H9 (cell line): ENCODE measurements at regions not wholly inside any gene's neighbourhood (a gene's known extent, or its start where the extent isn't known, plus 50 kb on each side); places are given as distances from the start of the nearest gene placed in this dataset.

Experiments used
- DNase-seq: peaks from one replicate; pipeline ENCODE4 v3.0.0-alpha.2; 2017
- H2AFZ ChIP-seq: one replicate; pipeline ENCODE4 v1.6.1; 2013; ENCODE audit warnings: mild to moderate bottlenecking, low read length, control low read depth, moderate library complexity
- H2AK5ac ChIP-seq: 2 replicates; pipeline ENCODE4 v1.6.1; 2013; ENCODE audit warnings: low read length, control low read depth, mixed read lengths; ENCODE audit not compliant: insufficient read length
- H2BK120ac ChIP-seq: one replicate; pipeline ENCODE4 v1.6.1; 2013; ENCODE audit warnings: low read depth, mild to moderate bottlenecking, low read length, control low read depth, inconsistent platforms; ENCODE audit not compliant: poor library complexity, severe bottlenecking
- H2BK12ac ChIP-seq: 2 replicates; pipeline ENCODE4 v1.6.1; 2013; ENCODE audit warnings: low read length, control low read depth, mixed read lengths, low read depth; ENCODE audit not compliant: insufficient read length
- H2BK15ac ChIP-seq: 2 replicates; pipeline ENCODE4 v1.6.1; 2013; ENCODE audit warnings: low read depth, low read length, control low read depth
- H2BK20ac ChIP-seq: one replicate; pipeline ENCODE4 v1.6.1; 2013; ENCODE audit warnings: low read depth, mild to moderate bottlenecking, low read length, control low read depth, inconsistent platforms; ENCODE audit not compliant: poor library complexity, severe bottlenecking
- H2BK5ac ChIP-seq: 2 replicates; pipeline ENCODE4 v1.6.1; 2013; ENCODE audit warnings: low read length, control low read depth, mixed read lengths; ENCODE audit not compliant: insufficient read length
- H3K14ac ChIP-seq: 2 replicates; pipeline ENCODE4 v1.6.1; 2013; ENCODE audit warnings: low read length, control low read depth; ENCODE audit not compliant: insufficient read depth
- H3K18ac ChIP-seq: 2 replicates; pipeline ENCODE4 v1.6.1; 2013; ENCODE audit warnings: low read depth, mild to moderate bottlenecking, mixed read lengths, low read length, control low read depth; ENCODE audit not compliant: insufficient read length
- H3K23ac ChIP-seq: 2 replicates; pipeline ENCODE4 v1.6.1; 2013; ENCODE audit warnings: low read length, control low read depth, mixed read lengths, low read depth; ENCODE audit not compliant: insufficient read length
- H3K23me2 ChIP-seq: 2 replicates; pipeline ENCODE4 v1.6.1; 2013; ENCODE audit warnings: low read depth, mild to moderate bottlenecking, mixed read lengths, low read length, control low read depth; ENCODE audit not compliant: insufficient read length, poor library complexity, severe bottlenecking
- H3K27ac ChIP-seq: 2 replicates; pipeline ENCODE4 v1.5.1; 2013; ENCODE audit warnings: low read length, control low read depth, mixed read lengths, low read depth; ENCODE audit not compliant: insufficient read length
- H3K27me3 ChIP-seq: 2 replicates; pipeline ENCODE4 v1.6.1; 2013; ENCODE audit warnings: low read length, control low read depth, inconsistent platforms; ENCODE audit not compliant: insufficient read depth
- H3K4ac ChIP-seq: 2 replicates; pipeline ENCODE4 v1.6.1; 2013; ENCODE audit warnings: low read depth, mild to moderate bottlenecking, control low read depth, inconsistent platforms, low read length, moderate library complexity
- H3K4me1 ChIP-seq: 2 replicates; pipeline ENCODE4 v1.6.1; 2013; ENCODE audit warnings: low read length, control low read depth, inconsistent platforms; ENCODE audit not compliant: insufficient read depth
- H3K4me2 ChIP-seq: 2 replicates; pipeline ENCODE4 v1.6.1; 2013; ENCODE audit warnings: low read length, control low read depth, mixed read lengths; ENCODE audit not compliant: insufficient read length, insufficient read depth
- H3K56ac ChIP-seq: 2 replicates; pipeline ENCODE4 v1.6.1; 2013; ENCODE audit warnings: low read depth, mild to moderate bottlenecking, mixed read lengths, low read length, control low read depth; ENCODE audit not compliant: insufficient read length
- H3K79me1 ChIP-seq: 2 replicates; pipeline ENCODE4 v1.6.1; 2013; ENCODE audit warnings: low read depth, mild to moderate bottlenecking, moderate library complexity, low read length, control low read depth, inconsistent platforms; ENCODE audit not compliant: insufficient read depth, poor library complexity, severe bottlenecking
- H3K79me2 ChIP-seq: 2 replicates; pipeline ENCODE4 v1.6.1; 2013; ENCODE audit warnings: low read length, control low read depth, inconsistent platforms; ENCODE audit not compliant: insufficient read depth
- H3K9ac ChIP-seq: 2 replicates; pipeline ENCODE4 v1.6.1; 2013; ENCODE audit warnings: low read length, control low read depth, mixed read lengths; ENCODE audit not compliant: insufficient read length; ENCODE audit errors: extremely low read depth
- H3K9me3 ChIP-seq: one replicate; pipeline ENCODE4 v1.6.1; 2013; ENCODE audit warnings: low read depth, low read length, inconsistent platforms; ENCODE audit not compliant: control insufficient read depth
- H3T11ph ChIP-seq: one replicate; pipeline ENCODE4 v1.6.1; 2013; ENCODE audit warnings: mild to moderate bottlenecking, low read length, control low read depth, inconsistent platforms
- H4K20me1 ChIP-seq: one replicate; pipeline ENCODE4 v1.6.1; 2013; ENCODE audit not compliant: control insufficient read depth, insufficient read length, insufficient read depth
- H4K5ac ChIP-seq: 2 replicates; pipeline ENCODE4 v1.6.1; 2013; ENCODE audit warnings: low read depth, mild to moderate bottlenecking, mixed read lengths, low read length, control low read depth; ENCODE audit not compliant: insufficient read length
- H4K8ac ChIP-seq: replicated peaks from 2 replicates; pipeline ENCODE4 v1.6.1; 2013; ENCODE audit warnings: low read length, control low read depth, mixed read lengths, low read depth; ENCODE audit not compliant: insufficient read length
- H4K91ac ChIP-seq: 2 replicates; pipeline ENCODE4 v1.6.1; 2013; ENCODE audit warnings: low read depth, mild to moderate bottlenecking, moderate library complexity, mixed read lengths, low read length, control low read depth; ENCODE audit not compliant: insufficient read length
- H3K27ac Mint-ChIP-seq, 3 experiments: 2 replicates in 2 of 3; 3 replicates in 1 of 3; pipeline ENCODE4 v1.8.0; 2020 to 2021; ENCODE audit warnings: mixed read lengths in 3 of 3, mild to moderate bottlenecking in 1 of 3, moderate library complexity in 1 of 3
- H3K27me3 Mint-ChIP-seq: 2 replicates; pipeline ENCODE4 v1.8.0; 2021; ENCODE audit warnings: low read depth, mild to moderate bottlenecking, moderate library complexity, mixed read lengths
- H3K36me3 Mint-ChIP-seq, 3 experiments: 2 replicates in 2 of 3; 3 replicates in 1 of 3; pipeline ENCODE4 v1.8.0; 2020 to 2021; ENCODE audit warnings: low read depth in 3 of 3, mixed read lengths in 3 of 3; ENCODE audit not compliant: insufficient read depth in 1 of 3
- H3K4me1 Mint-ChIP-seq, 2 experiments: 2 replicates each; pipeline ENCODE4 v1.8.0; 2020; ENCODE audit warnings: mixed read lengths in 2 of 2
- H3K4me3 Mint-ChIP-seq, 2 experiments: 2 replicates in 1 of 2; 3 replicates in 1 of 2; pipeline ENCODE4 v1.8.0; 2020 to 2021; ENCODE audit warnings: mild to moderate bottlenecking in 2 of 2, mixed read lengths in 2 of 2, moderate library complexity in 1 of 2
- H3K9me3 Mint-ChIP-seq, 2 experiments: 2 replicates in 1 of 2; 3 replicates in 1 of 2; pipeline ENCODE4 v1.8.0; 2020; ENCODE audit warnings: mild to moderate bottlenecking in 2 of 2, mixed read lengths in 2 of 2, moderate library complexity in 1 of 2
- WGBS: extraction: QIAGEN DNeasy Blood & Tissue Kit; methylation state at CpG from one replicate; pipeline ENCODE4 v1.1.7; 2013; ENCODE audit warnings: missing lambda C conversion rate, low lambda C conversion rate, mixed read lengths; ENCODE audit not compliant: insufficient read length; ENCODE audit errors: extremely low coverage; 5-methylcytosine and 5-hydroxymethylcytosine counted together
- TF ChIP-seq, protein P1 (sequence below): fragments of 200-600 bp; sonication (generic); conservative IDR thresholded peaks from 3 replicates; pipeline ENCODE4 v1.8.0; 2021; ENCODE audit warnings: antibody characterized with exemption, mild to moderate bottlenecking

DNA sequence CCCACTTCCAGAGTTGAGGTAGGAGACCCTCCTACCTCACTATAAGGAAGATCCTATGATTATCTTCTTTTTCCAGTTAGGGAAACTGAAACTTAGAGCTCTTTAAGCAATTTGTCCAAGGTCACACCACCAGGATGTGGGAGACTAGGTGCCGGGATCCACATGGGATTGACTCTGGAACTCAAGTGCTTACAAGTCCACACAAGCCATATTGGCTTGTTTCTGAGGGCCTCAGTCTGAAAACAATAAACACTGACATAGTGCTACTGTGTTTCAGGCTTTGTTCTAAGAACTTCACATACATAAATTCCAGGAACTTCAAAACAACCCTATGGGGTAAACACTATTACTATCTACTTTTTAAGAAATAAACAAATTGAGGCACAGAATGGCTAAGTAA lies 481.3 kb downstream of the ZSWIM6 start:
- Histone ChIP-seq H3K23me2 (no peaks in the 10 kb centered on the region), H3K9ac (no peak overlapping the region), H3K27me3 (no peaks in the 10 kb centered on the region), H3K4ac (no peak overlapping the region), H2BK120ac (no peak overlapping the region), H3K56ac (no peak overlapping the region), H2BK15ac (no peak overlapping the region), H3T11ph (no peak overlapping the region), H2AFZ (no peak overlapping the region), H3K4me1 (no peaks in the 10 kb centered on the region; the same call in 1 of the 2 replicates), H3K14ac (no peak overlapping the region), H4K91ac (no peak overlapping the region), H3K9me3 (no peaks in the 10 kb centered on the region), H3K4me2 (no peak overlapping the region), H3K79me2 (no peaks in the 10 kb centered on the region), H2BK20ac (no peak overlapping the region), H4K20me1 (no peaks in the 10 kb centered on the region), H2BK5ac (no peak overlapping the region), H4K8ac (no peak overlapping the region), H3K79me1 (no peaks in the 10 kb centered on the region), H2AK5ac (no peak overlapping the region), H3K23ac (no peak overlapping the region), H4K5ac (no peak overlapping the region), H3K18ac (no peak overlapping the region), H2BK12ac (no peak overlapping the region), H3K27ac (no peak overlapping the region)
- peaks cover 2% of the 10 kb centered on the region for H3K27me3 Mint-ChIP-seq
- no peak overlapping the region for H3K4me3 Mint-ChIP-seq
- peaks cover 14 to 15% of the 10 kb centered on the region in 2 experiments for H3K4me1 Mint-ChIP-seq
- no peak for DNase-seq
- WGBS: no CpG with 5 or more reads among the region's 1 CpG
- no peaks in the 10 kb centered on the region for H3K9me3 Mint-ChIP-seq
- no peaks in the 10 kb centered on the region; a peak in 1 of 7 replicates for H3K36me3 Mint-ChIP-seq
- TF ChIP-seq, protein P1, sequence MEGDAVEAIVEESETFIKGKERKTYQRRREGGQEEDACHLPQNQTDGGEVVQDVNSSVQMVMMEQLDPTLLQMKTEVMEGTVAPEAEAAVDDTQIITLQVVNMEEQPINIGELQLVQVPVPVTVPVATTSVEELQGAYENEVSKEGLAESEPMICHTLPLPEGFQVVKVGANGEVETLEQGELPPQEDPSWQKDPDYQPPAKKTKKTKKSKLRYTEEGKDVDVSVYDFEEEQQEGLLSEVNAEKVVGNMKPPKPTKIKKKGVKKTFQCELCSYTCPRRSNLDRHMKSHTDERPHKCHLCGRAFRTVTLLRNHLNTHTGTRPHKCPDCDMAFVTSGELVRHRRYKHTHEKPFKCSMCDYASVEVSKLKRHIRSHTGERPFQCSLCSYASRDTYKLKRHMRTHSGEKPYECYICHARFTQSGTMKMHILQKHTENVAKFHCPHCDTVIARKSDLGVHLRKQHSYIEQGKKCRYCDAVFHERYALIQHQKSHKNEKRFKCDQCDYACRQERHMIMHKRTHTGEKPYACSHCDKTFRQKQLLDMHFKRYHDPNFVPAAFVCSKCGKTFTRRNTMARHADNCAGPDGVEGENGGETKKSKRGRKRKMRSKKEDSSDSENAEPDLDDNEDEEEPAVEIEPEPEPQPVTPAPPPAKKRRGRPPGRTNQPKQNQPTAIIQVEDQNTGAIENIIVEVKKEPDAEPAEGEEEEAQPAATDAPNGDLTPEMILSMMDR: no peak
- no peak overlapping the region for H3K27ac Mint-ChIP-seq
